Activated CD4-positive, CD25-positive, alpha-beta regulatory T cell treated with anti-CD3 and anti-CD28 coated beads, Interleukin-2, amount 50 U/mL, for 16 hours (primary cell): ENCODE measurements at regions not wholly inside any gene's neighbourhood (a gene's known extent, or its start where the extent isn't known, plus 50 kb on each side); places are given as distances from the start of the nearest gene placed in this dataset.

Experiments used
- DNase-seq: peaks from one replicate; pipeline ENCODE4 v3.0.0-alpha.2; 2020; ENCODE audit warnings: low read depth, low spot score

GRCh38 chr5:2131826-2132496, 249.2 kb upstream of the IRX4 start:
- DNase-seq = no peak

- DNase-seq = no peak
Observed at GRCh38 chr5:2131196-2131595, 248.5 kb upstream of the IRX4 start.

- no peak for DNase-seq
Observed at GRCh38 chr5:2130361-2130760, 247.6 kb upstream of the IRX4 start.

GRCh38 chr5:2129568-2130272, 247.0 kb upstream of the IRX4 start:
- DNase-seq = no peak

GRCh38 chr5:2128686-2129355, 246.1 kb upstream of the IRX4 start:
- no peak for DNase-seq

- DNase-seq = no peak
Observed at GRCh38 chr5:2126512-2126911, 243.8 kb upstream of the IRX4 start.

- DNase-seq = no peak
Observed at GRCh38 chr5:2125901-2126265, 243.2 kb upstream of the IRX4 start.

- no peak for DNase-seq
Observed at GRCh38 chr5:2125171-2125900, 242.6 kb upstream of the IRX4 start.

- no peak for DNase-seq
Observed at GRCh38 chr5:2124434-2125170, 241.9 kb upstream of the IRX4 start.

GRCh38 chr5:2123874-2124273, 241.1 kb upstream of the IRX4 start:
- DNase-seq = no peak

GRCh38 chr5:2120361-2120760, 237.6 kb upstream of the IRX4 start:
- DNase-seq = no peak

- DNase-seq = no peak
Observed at GRCh38 chr5:2119573-2119972, 236.8 kb upstream of the IRX4 start.

- no peak for DNase-seq
Observed at GRCh38 chr5:2113348-2114131, 230.8 kb upstream of the IRX4 start.

- DNase-seq = no peak
Observed at GRCh38 chr5:2112173-2113025, 229.7 kb upstream of the IRX4 start.

- no peak for DNase-seq
Observed at GRCh38 chr5:2111569-2112105, 228.9 kb upstream of the IRX4 start.

- no peak for DNase-seq
Observed at GRCh38 chr5:2110934-2111462, 228.3 kb upstream of the IRX4 start.

GRCh38 chr5:2110137-2110933, 227.6 kb upstream of the IRX4 start:
- no peak for DNase-seq

GRCh38 chr5:2109566-2109965, 226.8 kb upstream of the IRX4 start:
- DNase-seq = no peak
